MCF 10A (cell line): ENCODE measurements at regions not wholly inside any gene's neighbourhood (a gene's known extent, or its start where the extent isn't known, plus 50 kb on each side); places are given as distances from the start of the nearest gene placed in this dataset.
"Not testable (repeated sequence)": the region's sequence is repeated elsewhere in the genome, so short reads cannot be mapped to it uniquely, and the experiment has no call there.

Experiments
- BruUV-seq: library from RNA; stranded (reverse); fragments of 400-500 nt; replicated peaks from 2 replicates; lab custom pipeline; 2021; lab: Mats Ljungman, UMichigan
- CTCF ChIA-PET: fragments of 300-600 bp; sonication (Branson Sonifier 250); formaldehyde crosslinking; extraction: SDS; loops from one replicate; lab custom pipeline; 2021; ENCODE audit warnings: antibody characterized with exemption, inconsistent platforms; lab: Yijun Ruan, JAX
- POLR2A ChIA-PET: fragments of 300-600, 350-650 bp; sonication (Branson Sonifier 250); formaldehyde crosslinking; extraction: SDS; loops from one replicate; lab custom pipeline; 2020; ENCODE audit warnings: antibody characterized with exemption, inconsistent platforms; lab: Yijun Ruan, JAX
- DNase-seq: peaks from one replicate; pipeline ENCODE4 v3.0.0-alpha.2; 2018; ENCODE audit not compliant: unreplicated experiment
- H3K27ac Mint-ChIP-seq: one replicate; pipeline ENCODE4 v1.8.0; 2022; ENCODE audit warnings: mild to moderate bottlenecking, low read depth, mixed read lengths; ENCODE audit not compliant: unreplicated experiment
- H3K27me3 Mint-ChIP-seq: one replicate; pipeline ENCODE4 v1.8.0; 2022; ENCODE audit warnings: mixed read lengths; ENCODE audit not compliant: insufficient read depth, unreplicated experiment
- H3K36me3 Mint-ChIP-seq: one replicate; pipeline ENCODE4 v1.8.0; 2022; ENCODE audit warnings: mild to moderate bottlenecking, moderate library complexity, mixed read lengths; ENCODE audit not compliant: insufficient read depth, unreplicated experiment
- H3K4me1 Mint-ChIP-seq: one replicate; pipeline ENCODE4 v1.8.0; 2022; ENCODE audit warnings: mixed read lengths; ENCODE audit not compliant: insufficient read depth, unreplicated experiment
- H3K4me3 Mint-ChIP-seq: one replicate; pipeline ENCODE4 v1.8.0; 2022; ENCODE audit warnings: mild to moderate bottlenecking, moderate library complexity, mixed read lengths; ENCODE audit not compliant: unreplicated experiment
- H3K9me3 Mint-ChIP-seq: one replicate; pipeline ENCODE4 v1.8.0; 2022; ENCODE audit warnings: mixed read lengths; ENCODE audit not compliant: unreplicated experiment
- CTCF ChIP-seq: fragments of 200-600 bp; IDR thresholded peaks from one replicate; pipeline ENCODE4 v1.8.0; 2022; ENCODE audit warnings: antibody characterized with exemption, mild to moderate bottlenecking; ENCODE audit not compliant: unreplicated experiment
- intact Hi-C: fragments of 100-400 bp; cut with micrococcal nuclease; formaldehyde crosslinking; loops from 2 replicates; pipeline ENCODE4 v1.14.1; 2022

- TF ChIP-seq CTCF = no peak
Measured at GRCh38 chr3:118675305-118675704, 359.3 kb downstream of the IGSF11 start.

GRCh38 chr3:118678663-118679062, 356.0 kb downstream of the IGSF11 start:
- CTCF ChIA-PET, H3K9me3 Mint-ChIP-seq, H3K27ac Mint-ChIP-seq, H3K36me3 Mint-ChIP-seq, intact Hi-C loops, H3K27me3 Mint-ChIP-seq, BruUV-seq, H3K4me3 Mint-ChIP-seq, DNase-seq, H3K4me1 Mint-ChIP-seq: not testable (repeated sequence)
- POLR2A ChIA-PET = interaction anchor here (0.8 kb wide), 1 partner anchor 8 kb away, joined by 3 read pairs; no protein-coding TSS in a partner anchor

More at GRCh38 chr3:118675305-118675704, 359.3 kb downstream of the IGSF11 start:
- no peak overlapping the region for H3K4me3 Mint-ChIP-seq
- ChIA-PET POLR2A (no interaction called here), CTCF (no interaction called here)
- DNase-seq = no peak
- H3K27ac Mint-ChIP-seq = no peak overlapping the region
- H3K9me3 Mint-ChIP-seq = no peaks in the 10 kb centered on the region
- no peaks in the 10 kb centered on the region for H3K36me3 Mint-ChIP-seq
- intact Hi-C loops = no loop called here
- no peaks in the 10 kb centered on the region for H3K27me3 Mint-ChIP-seq
- no peaks in the 10 kb centered on the region for H3K4me1 Mint-ChIP-seq
- no TSS peak for BruUV-seq

GRCh38 chr3:118682921-118683320, 351.7 kb downstream of the IGSF11 start:
- Mint-ChIP-seq H3K36me3 (no peaks in the 10 kb centered on the region), H3K27ac (no peak overlapping the region), H3K4me1 (peaks cover 3% of the 10 kb centered on the region), H3K9me3 (no peaks in the 10 kb centered on the region), H3K4me3 (no peak overlapping the region), H3K27me3 (no peaks in the 10 kb centered on the region)
- no peak for TF ChIP-seq CTCF
- BruUV-seq = no TSS peak
- CTCF ChIA-PET = interaction anchor here (0.7 kb wide), 1 partner anchor 967 kb away, joined by 3 read pairs; no protein-coding TSS in a partner anchor
- DNase-seq = no peak
- POLR2A ChIA-PET = interaction anchor here (0.7 kb wide), 1 partner anchor 1271 kb away, joined by 3 read pairs; no protein-coding TSS in a partner anchor
- intact Hi-C loops = no loop called here

GRCh38 chr3:118683636-118684035, 351.0 kb downstream of the IGSF11 start:
- Mint-ChIP-seq H3K36me3 (no peaks in the 10 kb centered on the region), H3K4me3 (no peak overlapping the region), H3K9me3 (no peaks in the 10 kb centered on the region), H3K4me1 (peaks cover 9% of the 10 kb centered on the region), H3K27ac (no peak overlapping the region), H3K27me3 (no peaks in the 10 kb centered on the region)
- no peak for TF ChIP-seq CTCF
- intact Hi-C loops = no loop called here
- BruUV-seq = no TSS peak
- CTCF ChIA-PET = interaction anchor here (0.7 kb wide), 1 partner anchor 47 kb away, joined by 3 read pairs; no protein-coding TSS in a partner anchor
- POLR2A ChIA-PET = no interaction called here
- DNase-seq = no peak
